Kidney (tissue), 13 donors: ENCODE measurements at regions not wholly inside any gene's neighbourhood (a gene's known extent, or its start where the extent isn't known, plus 50 kb on each side); places are given as distances from the start of the nearest gene placed in this dataset.
A peak's percentile ranks its signal among the peaks of the same experiment; 100 is the strongest.

Experiments
- DNase-seq, 5 donors: peaks; one replicate each; pipeline ENCODE4 v3.0.0-alpha.2; 2013 to 2020
- FAIRE-seq: peaks from 2 replicates; lab custom pipeline; 2012; peaks lifted over from hg19 to GRCh38; lab: Jason Lieb, UNC
- H3K27ac ChIP-seq, 2 donors: one replicate each; pipeline ENCODE4 v1.7.0; 2013; ENCODE audit warnings: low read depth in 2 of 2, low read length in 2 of 2, inconsistent platforms in 1 of 2
- H3K27me3 ChIP-seq: one replicate; pipeline ENCODE4 v1.7.1; 2013; ENCODE audit warnings: low read length, inconsistent platforms; ENCODE audit not compliant: control insufficient read depth, insufficient read depth
- H3K36me3 ChIP-seq, 3 donors: one replicate each; pipeline versions ENCODE4 v1.7.0 to v1.7.1; 2013; ENCODE audit warnings: low read length in 3 of 3, control low read depth in 1 of 3, inconsistent platforms in 1 of 3; ENCODE audit not compliant: insufficient read depth in 3 of 3, control insufficient read depth in 2 of 3
- H3K4me1 ChIP-seq, 3 donors: one replicate each; pipeline versions ENCODE4 v1.7.0 to v1.7.1; 2013; ENCODE audit warnings: low read length in 3 of 3, inconsistent platforms in 1 of 3, low read depth in 1 of 3; ENCODE audit not compliant: control insufficient read depth in 2 of 3, insufficient read depth in 2 of 3
- H3K4me3 ChIP-seq, 3 donors: one replicate each; pipeline versions ENCODE4 v1.7.0 to v1.8.1; 2013; ENCODE audit warnings: low read length in 3 of 3, control low read depth in 1 of 3, inconsistent platforms in 1 of 3
- H3K9ac ChIP-seq, 3 donors: one replicate each; pipeline versions ENCODE4 v1.7.0 to v1.7.1; 2013; ENCODE audit warnings: low read length in 3 of 3, control low read depth in 1 of 3, inconsistent platforms in 1 of 3
- H3K9me3 ChIP-seq, 3 donors: one replicate each; pipeline versions ENCODE4 v1.7.0 to v1.7.1; 2013; ENCODE audit warnings: low read length in 3 of 3, control low read depth in 1 of 3, inconsistent platforms in 1 of 3; ENCODE audit not compliant: control insufficient read depth in 2 of 3, insufficient read depth in 1 of 3
- CTCF ChIP-seq: IDR thresholded peaks from 3 replicates; pipeline ENCODE4 v1.5.1; 2012; ENCODE audit warnings: mild to moderate bottlenecking, moderate library complexity, borderline replicate concordance; ENCODE audit not compliant: insufficient read depth; ENCODE audit errors: extremely low read depth
- intact Hi-C: fragments of 100-400 bp; cut with DNase I; formaldehyde crosslinking; loops from one replicate; pipeline ENCODE4 v1.11.1; 2022
- donor health status: control.
- donor health status: control.
- donor health status: control.
- donor health status: control.
- donor health status: control.
- donor health status: DM: yes; HTN: yes; CAD: no.
- donor health status: Normal renal cell carcinoma (clear cell type).

- TF ChIP-seq CTCF: no peak
- no peak overlapping the region for H3K27ac ChIP-seq
- H3K9ac ChIP-seq: no peak overlapping the region
- FAIRE-seq (no peak), DNase-seq (no peak)
- peaks cover 0 to 4% (median 0%) of the 10 kb centered on the region in 3 donors for H3K9me3 ChIP-seq
- no peaks in the 10 kb centered on the region for H3K4me1 ChIP-seq
- no peaks in the 10 kb centered on the region for H3K27me3 ChIP-seq
- no peaks in the 10 kb centered on the region for H3K36me3 ChIP-seq
- intact Hi-C loops: no loop called here
- no peak overlapping the region for H3K4me3 ChIP-seq
These were observed 279.7 kb upstream of the MGMT start for GRCh38 chr10:129187331-129187730.

GRCh38 chr10:129191797-129192196 is 275.2 kb upstream of the MGMT start:
- no peak for FAIRE-seq
- intact Hi-C loops: no loop called here
- H3K27me3 ChIP-seq: no peaks in the 10 kb centered on the region
- no peaks in the 10 kb centered on the region for H3K36me3 ChIP-seq
- no peak overlapping the region for H3K9ac ChIP-seq
- no peaks in the 10 kb centered on the region for H3K4me1 ChIP-seq
- no peak overlapping the region for H3K4me3 ChIP-seq
- DNase-seq: no peak
- peaks cover 0 to 4% (median 0%) of the 10 kb centered on the region in 3 donors for H3K9me3 ChIP-seq
- no peak overlapping the region for H3K27ac ChIP-seq
- no peak for TF ChIP-seq CTCF

- Histone ChIP-seq H3K4me1 (no peaks in the 10 kb centered on the region), H3K27ac (no peak overlapping the region), H3K36me3 (no peaks in the 10 kb centered on the region), H3K27me3 (no peaks in the 10 kb centered on the region), H3K9ac (no peak overlapping the region), H3K4me3 (no peak overlapping the region), H3K9me3 (peaks cover 0 to 4% (median 0%) of the 10 kb centered on the region in 3 donors)
- FAIRE-seq (no peak), DNase-seq (peak in 1 of 5 donors; percentile 68)
- no peak for TF ChIP-seq CTCF
- intact Hi-C loops: no loop called here
These were observed 274.5 kb upstream of the MGMT start for GRCh38 chr10:129192344-129193128.
